HCT116 (cell line): ENCODE measurements at regions not wholly inside any gene's neighbourhood (a gene's known extent, or its start where the extent isn't known, plus 50 kb on each side); places are given as distances from the start of the nearest gene placed in this dataset.

ENCODE experiments used
- ATAC-seq: fragments of 200-7000 bp; cut with Tn5 transposase; 2 replicates; pipeline ENCODE4 v1.9.1; 2020; ENCODE audit warnings: mild to moderate bottlenecking, moderate library complexity
- BruUV-seq: library from RNA; stranded (reverse); fragments of 400-500 nt; replicated peaks from 2 replicates; lab custom pipeline; 2021; lab: Mats Ljungman, UMichigan
- CTCF ChIA-PET: fragments of 300-600 bp; sonication (Branson Sonifier 250); formaldehyde crosslinking; loops from one replicate; lab custom pipeline; 2021; ENCODE audit warnings: antibody characterized with exemption; lab: Charles Lee
- POLR2A ChIA-PET: fragments of 300-600, 350-600 bp; sonication (Branson Sonifier 250); formaldehyde crosslinking; loops from one replicate; lab custom pipeline; 2021; ENCODE audit warnings: antibody characterized with exemption; lab: Charles Lee
- RAD21 ChIA-PET, 2 experiments: fragments of 300-600 bp; sonication (Branson Sonifier 250); formaldehyde crosslinking; loops; one replicate each; lab custom pipeline; 2023; ENCODE audit warnings: low total read pairs in 2 of 2; ENCODE audit not compliant: uncharacterized antibody in 2 of 2, unreplicated experiment in 2 of 2, low non-redundant PET in 1 of 2; lab: Charles Lee
- DNase-seq: peaks from one replicate; pipeline ENCODE4 v3.0.0-alpha.2; 2010; ENCODE audit warnings: low read depth, low spot score
- H2AFZ ChIP-seq: fragments of 200-600 bp; shearing (Covaris generic), sonication (generic); 2 replicates; pipeline ENCODE4 v1.6.1; 2017; ENCODE audit warnings: low read depth, mixed run types, mixed read lengths, antibody characterized with exemption, low read length; ENCODE audit not compliant: poor library complexity, severe bottlenecking
- H3K27ac ChIP-seq: 2 replicates; pipeline ENCODE4 v1.5.1; 2012; ENCODE audit warnings: low read depth, low read length
- H3K27me3 ChIP-seq: fragments of 200-600 bp; sonication (generic); 2 replicates; pipeline ENCODE4 v1.6.1; 2016; ENCODE audit warnings: mixed run types, low read length, mixed read lengths; ENCODE audit not compliant: insufficient read depth
- H3K36me3 ChIP-seq, 2 experiments: fragments of 200-500 bp in 1 of 2; fragments of 200-600 bp in 1 of 2; sonication (Bioruptor generic) in 1 of 2; sonication (generic) in 1 of 2; 2 replicates each; pipeline versions ENCODE4 v1.5.1 to v1.6.1; 2014 to 2016; ENCODE audit warnings: low read length in 2 of 2, inconsistent platforms in 1 of 2, mixed read lengths in 1 of 2, mixed run types in 1 of 2; ENCODE audit not compliant: insufficient read depth in 2 of 2, control insufficient read depth in 1 of 2
- H3K4me1 ChIP-seq, 2 experiments: fragments of 200-600 bp in 1 of 2; sonication (generic) in 1 of 2; 2 replicates each; pipeline versions ENCODE4 v1.5.1 to v1.6.1; 2012 to 2017; ENCODE audit warnings: low read length in 2 of 2, inconsistent platforms in 1 of 2, mild to moderate bottlenecking in 1 of 2, mixed read lengths in 1 of 2, mixed run types in 1 of 2, moderate library complexity in 1 of 2; ENCODE audit not compliant: insufficient read depth in 2 of 2, control insufficient read depth in 1 of 2
- H3K4me2 ChIP-seq: fragments of 200-600 bp; sonication (generic); 2 replicates; pipeline ENCODE4 v1.6.1; 2017; ENCODE audit warnings: mixed run types, low read length, mixed read lengths
- H3K4me3 ChIP-seq, 2 experiments: fragments of 200-600 bp in 1 of 2; sonication (generic) in 1 of 2; replicated peaks in 1 of 2; 2 replicates each; pipeline ENCODE4 v1.5.1; 2011 to 2016; ENCODE audit warnings: low read length in 2 of 2, control low read depth in 1 of 2, low read depth in 1 of 2, mild to moderate bottlenecking in 1 of 2, mixed read lengths in 1 of 2, mixed run types in 1 of 2
- H3K79me2 ChIP-seq: fragments of 200-600 bp; sonication (generic); 2 replicates; pipeline ENCODE4 v1.6.1; 2017; ENCODE audit warnings: mild to moderate bottlenecking, mixed run types, low read length, moderate library complexity, mixed read lengths; ENCODE audit not compliant: insufficient read depth
- H3K9ac ChIP-seq: fragments of 200-600 bp; sonication (generic); 2 replicates; pipeline ENCODE4 v1.6.1; 2016; ENCODE audit warnings: low read length, mixed read lengths
- H3K9me2 ChIP-seq: fragments of 200-600 bp; sonication (generic), shearing (Covaris generic); 2 replicates; pipeline ENCODE4 v1.6.1; 2017; ENCODE audit warnings: mixed run types, mild to moderate bottlenecking, moderate library complexity; ENCODE audit not compliant: insufficient read depth
- H3K9me3 ChIP-seq, 2 experiments: fragments of 200-500 bp in 1 of 2; fragments of 200-600 bp in 1 of 2; sonication (Bioruptor generic) in 1 of 2; sonication (generic) in 1 of 2; 2 replicates each; pipeline ENCODE4 v1.6.1; 2014 to 2017; ENCODE audit warnings: low read length in 2 of 2, mixed read lengths in 2 of 2, inconsistent platforms in 1 of 2, low read depth in 1 of 2, mild to moderate bottlenecking in 1 of 2, mixed run types in 1 of 2, moderate library complexity in 1 of 2; ENCODE audit not compliant: control insufficient read depth in 1 of 2, insufficient read depth in 1 of 2
- H4K20me1 ChIP-seq: fragments of 200-600 bp; sonication (generic), shearing (Covaris generic); 2 replicates; pipeline ENCODE4 v1.6.1; 2017; ENCODE audit warnings: mixed run types, mild to moderate bottlenecking, moderate library complexity; ENCODE audit not compliant: insufficient read depth
- CBX3 ChIP-seq: IDR thresholded peaks from 2 replicates; pipeline ENCODE4 v1.6.1; 2012; ENCODE audit warnings: low read depth
- CEBPB ChIP-seq: IDR thresholded peaks from 2 replicates; pipeline ENCODE4 v1.6.1; 2012; ENCODE audit warnings: low read depth
- CTCF ChIP-seq, 3 experiments: fragments of 200-600 bp in 1 of 3; sonication (generic) in 1 of 3; IDR thresholded peaks in 2 of 3; conservative IDR thresholded peaks in 1 of 3; 2 replicates each; pipeline ENCODE4 v1.5.1; 2012 to 2017; ENCODE audit warnings: low read depth in 2 of 3, low read length in 2 of 3, antibody characterized with exemption in 1 of 3, borderline replicate concordance in 1 of 3, control low read depth in 1 of 3, mild to moderate bottlenecking in 1 of 3, mixed read lengths in 1 of 3, mixed run types in 1 of 3, moderate library complexity in 1 of 3; ENCODE audit not compliant: insufficient read depth in 1 of 3
- ELF1 ChIP-seq: IDR thresholded peaks from 2 replicates; pipeline ENCODE4 v1.6.1; 2012; ENCODE audit warnings: low read depth, borderline replicate concordance
- EZH2 ChIP-seq: fragments of 200-600 bp; sonication (generic); IDR thresholded peaks from 2 replicates; pipeline ENCODE4 v1.6.1; 2017; ENCODE audit warnings: antibody characterized with exemption, mixed run types
- EZH2phosphoT487 ChIP-seq: fragments of 200-600 bp; IDR thresholded peaks from 2 replicates; pipeline ENCODE4 v1.6.1; 2018; ENCODE audit warnings: antibody characterized with exemption, borderline replicate concordance
- FOSL1 ChIP-seq: IDR thresholded peaks from 2 replicates; pipeline ENCODE4 v1.6.1; 2012; ENCODE audit warnings: low read depth
- JUND ChIP-seq: IDR thresholded peaks from 2 replicates; pipeline ENCODE4 v1.6.1; 2012
- POLR2A ChIP-seq: IDR thresholded peaks from 2 replicates; pipeline ENCODE4 v1.7.0; 2011; ENCODE audit warnings: borderline replicate concordance; ENCODE audit not compliant: insufficient read depth, insufficient read length; ENCODE audit errors: extremely low read depth
- POLR2AphosphoS5 ChIP-seq: IDR thresholded peaks from 2 replicates; pipeline ENCODE4 v1.6.1; 2011; ENCODE audit warnings: mild to moderate bottlenecking, low read depth, low read length, moderate library complexity
- RAD21 ChIP-seq: IDR thresholded peaks from 2 replicates; pipeline ENCODE4 v1.6.1; 2012; ENCODE audit warnings: low read depth, mild to moderate bottlenecking
- SIN3A ChIP-seq: IDR thresholded peaks from 2 replicates; pipeline ENCODE4 v1.6.1; 2012; ENCODE audit warnings: low read depth
- SP1 ChIP-seq: IDR thresholded peaks from 2 replicates; pipeline ENCODE4 v1.6.1; 2012; ENCODE audit warnings: low read depth
- SRF ChIP-seq: IDR thresholded peaks from 2 replicates; pipeline ENCODE4 v1.6.1; 2012; ENCODE audit warnings: low read depth
- TCF7L2 ChIP-seq: IDR thresholded peaks from 2 replicates; pipeline ENCODE4 v1.7.0; 2011; ENCODE audit warnings: borderline replicate concordance, inconsistent platforms; ENCODE audit not compliant: insufficient read depth, insufficient read length; ENCODE audit errors: extremely low read depth
- YY1 ChIP-seq: IDR thresholded peaks from 2 replicates; pipeline ENCODE4 v1.6.1; 2011; ENCODE audit warnings: low read length, low read depth, moderate library complexity, mild to moderate bottlenecking; ENCODE audit not compliant: insufficient replicate concordance; ENCODE audit errors: extremely low read depth
- ZBTB33 ChIP-seq: IDR thresholded peaks from 2 replicates; pipeline ENCODE4 v1.6.1; 2011; ENCODE audit warnings: mild to moderate bottlenecking, low read length, moderate library complexity; ENCODE audit not compliant: insufficient replicate concordance; ENCODE audit errors: extremely low read depth
- ZNF274 ChIP-seq: fragments of 200-500 bp; sonication (Bioruptor generic); IDR thresholded peaks from 2 replicates; pipeline ENCODE4 v1.6.1; 2014; ENCODE audit warnings: mild to moderate bottlenecking, low read depth, low read length, inconsistent platforms
- intact Hi-C: fragments of 100-400 bp; cut with micrococcal nuclease; formaldehyde crosslinking; loops from 2 replicates; pipeline ENCODE4 v1.10.0; 2022

GRCh38 chr22:27474112-27474571 lies 327.4 kb downstream of the MN1 start:
- DNase-seq, result no peak
- CTCF ChIA-PET, result no interaction called here
- H2AFZ ChIP-seq, result no peak overlapping the region
- POLR2A ChIA-PET, result interaction anchor here (1.1 kb wide), 1 partner anchor 10 kb away, joined by 3 read pairs; no protein-coding TSS in a partner anchor
- no peaks in the 10 kb centered on the region for H3K9me3 ChIP-seq
- peak overlapping the region; percentile 77 for H3K4me2 ChIP-seq
- H3K9me2 ChIP-seq, result no peaks in the 10 kb centered on the region
- BruUV-seq, result no TSS peak
- H3K79me2 ChIP-seq, result no peaks in the 10 kb centered on the region
- ATAC-seq, result no peak
- no peak overlapping the region for H3K4me3 ChIP-seq
- no peaks in the 10 kb centered on the region for H3K27me3 ChIP-seq
- RAD21 ChIA-PET, result no interaction called here
- no peaks in the 10 kb centered on the region for H4K20me1 ChIP-seq
- intact Hi-C loops, result no loop called here
- peak overlapping the region; percentile 62; the same call in 1 of the 2 replicates for H3K27ac ChIP-seq
- H3K4me1 ChIP-seq, result peaks cover 30 to 47% of the 10 kb centered on the region in 2 experiments
- H3K9ac ChIP-seq, result peak overlapping the region; percentile 54; the same call in 1 of the 2 replicates
- H3K36me3 ChIP-seq, result no peaks in the 10 kb centered on the region
- TF ChIP-seq CBX3, result no peak
- no peak for TF ChIP-seq SIN3A
- TF ChIP-seq ELF1, result no peak
- no peak for TF ChIP-seq POLR2A
- TF ChIP-seq CTCF (IDR thresholded peaks at IDR 0.05 in 2 of 3, conservative IDR thresholded peaks at IDR 0.05 in 1 of 3; ENCODE audit: borderline replicate concordance in 1 of 3, insufficient read depth in 1 of 3, low read depth in 2 of 3, low read length in 2 of 3), result no peak
- TF ChIP-seq ZBTB33, result no peak
- TF ChIP-seq FOSL1, result no peak
- no peak for TF ChIP-seq YY1
- TF ChIP-seq TCF7L2, result no peak
- no peak for TF ChIP-seq EZH2
- no peak for TF ChIP-seq SP1
- TF ChIP-seq POLR2AphosphoS5, result no peak
- no peak for TF ChIP-seq RAD21
- TF ChIP-seq JUND, result no peak
- no peak for TF ChIP-seq ZNF274
- no peak for TF ChIP-seq CEBPB
- TF ChIP-seq EZH2phosphoT487, result no peak
- no peak for TF ChIP-seq SRF
